Caco-2 (cell line): ENCODE measurements at regions not wholly inside any gene's neighbourhood (a gene's known extent, or its start where the extent isn't known, plus 50 kb on each side); places are given as distances from the start of the nearest gene placed in this dataset.

Experiments used
- BruUV-seq: library from RNA; stranded (reverse); fragments of 400-500 nt; replicated peaks from 2 replicates; lab custom pipeline; 2021; lab: Mats Ljungman, UMichigan
- CTCF ChIA-PET: fragments of 300-600 bp; sonication (Branson Sonifier 250); formaldehyde crosslinking; loops from one replicate; lab custom pipeline; 2022; ENCODE audit warnings: antibody characterized with exemption; lab: Charles Lee
- POLR2A ChIA-PET: fragments of 300-600 bp; sonication (Branson Sonifier 250); formaldehyde crosslinking; loops from one replicate; lab custom pipeline; 2022; ENCODE audit warnings: antibody characterized with exemption; lab: Charles Lee
- DNase-seq, 2 experiments: peaks; one replicate each; pipeline versions ENCODE4 v3.0.0 to v3.0.0-alpha.2; 2020 to 2022
- H3K27me3 ChIP-seq: replicated peaks from 2 replicates; pipeline ENCODE4 v1.6.0; 2011; ENCODE audit warnings: low read length; ENCODE audit not compliant: control insufficient read depth, insufficient read depth
- H3K36me3 ChIP-seq: 2 replicates; pipeline ENCODE4 v1.5.1; 2011; ENCODE audit warnings: low read length; ENCODE audit not compliant: control insufficient read depth, insufficient read depth
- H3K4me1 ChIP-seq: fragments of 250-450 bp; sonication (Bioruptor Pico); 2 replicates; pipeline ENCODE4 v1.5.1; 2020; ENCODE audit warnings: mild to moderate bottlenecking
- H3K4me3 ChIP-seq: 2 replicates; pipeline ENCODE4 v1.5.1; 2011; ENCODE audit warnings: low read depth, mild to moderate bottlenecking, control low read depth, low read length
- H3K9me3 ChIP-seq: fragments of 250-450 bp; sonication (Bioruptor Pico); 2 replicates; pipeline ENCODE4 v1.5.1; 2020; ENCODE audit warnings: mild to moderate bottlenecking, moderate library complexity
- H3K27ac Mint-ChIP-seq: one replicate; pipeline ENCODE4 v1.8.0; 2022; ENCODE audit warnings: mixed read lengths; ENCODE audit not compliant: unreplicated experiment
- H3K27me3 Mint-ChIP-seq: one replicate; pipeline ENCODE4 v1.8.0; 2022; ENCODE audit warnings: mixed read lengths; ENCODE audit not compliant: insufficient read depth, unreplicated experiment
- H3K36me3 Mint-ChIP-seq: one replicate; pipeline ENCODE4 v1.8.0; 2022; ENCODE audit warnings: mild to moderate bottlenecking, mixed read lengths; ENCODE audit not compliant: insufficient read depth, unreplicated experiment
- H3K4me1 Mint-ChIP-seq: one replicate; pipeline ENCODE4 v1.8.0; 2022; ENCODE audit warnings: low read depth, mixed read lengths; ENCODE audit not compliant: unreplicated experiment
- H3K4me3 Mint-ChIP-seq: one replicate; pipeline ENCODE4 v1.8.0; 2022; ENCODE audit warnings: mild to moderate bottlenecking, moderate library complexity, mixed read lengths; ENCODE audit not compliant: unreplicated experiment
- H3K9me3 Mint-ChIP-seq: one replicate; pipeline ENCODE4 v1.8.0; 2022; ENCODE audit warnings: mixed read lengths; ENCODE audit not compliant: unreplicated experiment
- CTCF ChIP-seq, 2 experiments: fragments of 200-600 bp in 1 of 2; IDR thresholded peaks; 1 replicate in 1 of 2; 2 replicates in 1 of 2; pipeline versions ENCODE4 v1.5.1 to v1.8.0; 2011 to 2022; ENCODE audit warnings: antibody characterized with exemption in 1 of 2, control low read depth in 1 of 2, inconsistent platforms in 1 of 2, low read depth in 1 of 2, low read length in 1 of 2, mild to moderate bottlenecking in 1 of 2, moderate library complexity in 1 of 2; ENCODE audit not compliant: insufficient read depth in 1 of 2, severe bottlenecking in 1 of 2, unreplicated experiment in 1 of 2
- intact Hi-C: fragments of 100-400 bp; cut with micrococcal nuclease; formaldehyde crosslinking; loops from one replicate; pipeline ENCODE4 v1.10.0; 2022; ENCODE audit not compliant: unreplicated experiment

- BruUV-seq = no TSS peak
- POLR2A ChIA-PET = no interaction called here
- Histone ChIP-seq H3K27me3 (no peaks in the 10 kb centered on the region), H3K4me3 (no peak overlapping the region), H3K9me3 (no peaks in the 10 kb centered on the region), H3K4me1 (no peaks in the 10 kb centered on the region), H3K36me3 (no peaks in the 10 kb centered on the region)
- Mint-ChIP-seq H3K4me1 (no peaks in the 10 kb centered on the region), H3K4me3 (no peak overlapping the region), H3K9me3 (no peaks in the 10 kb centered on the region), H3K27me3 (no peaks in the 10 kb centered on the region), H3K27ac (no peak overlapping the region), H3K36me3 (no peaks in the 10 kb centered on the region)
- DNase-seq = no peak
- intact Hi-C loops = no loop called here
- CTCF ChIA-PET = no interaction called here
- no peak for TF ChIP-seq CTCF (IDR thresholded peaks at IDR 0.05; ENCODE audit: insufficient read depth in 1 of 2, low read depth in 1 of 2, low read length in 1 of 2, severe bottlenecking in 1 of 2, unreplicated experiment in 1 of 2)
Observed at GRCh38 chr18:73503326-73503725, 635.5 kb upstream of the NETO1 start.

GRCh38 chr18:73487966-73488365, 620.2 kb upstream of the NETO1 start:
- no peaks in the 10 kb centered on the region for H3K36me3 Mint-ChIP-seq
- Histone ChIP-seq H3K27me3 (no peaks in the 10 kb centered on the region), H3K4me1 (no peaks in the 10 kb centered on the region), H3K4me3 (no peak overlapping the region), H3K9me3 (no peaks in the 10 kb centered on the region), H3K36me3 (no peaks in the 10 kb centered on the region)
- CTCF ChIA-PET = no interaction called here
- no peak for DNase-seq
- POLR2A ChIA-PET = no interaction called here
- no TSS peak for BruUV-seq
- H3K27ac Mint-ChIP-seq = no peak overlapping the region
- H3K9me3 Mint-ChIP-seq = no peaks in the 10 kb centered on the region
- TF ChIP-seq CTCF (IDR thresholded peaks at IDR 0.05; ENCODE audit: insufficient read depth in 1 of 2, low read depth in 1 of 2, low read length in 1 of 2, severe bottlenecking in 1 of 2, unreplicated experiment in 1 of 2) = no peak
- no peak overlapping the region for H3K4me3 Mint-ChIP-seq
- H3K27me3 Mint-ChIP-seq = peaks cover 2% of the 10 kb centered on the region
- H3K4me1 Mint-ChIP-seq = no peaks in the 10 kb centered on the region
- intact Hi-C loops = no loop called here

GRCh38 chr18:73485166-73485565, 617.4 kb upstream of the NETO1 start:
- no peaks in the 10 kb centered on the region for H3K9me3 ChIP-seq
- H3K27me3 Mint-ChIP-seq = peaks cover 2% of the 10 kb centered on the region
- POLR2A ChIA-PET = no interaction called here
- H3K36me3 Mint-ChIP-seq = no peaks in the 10 kb centered on the region
- no TSS peak for BruUV-seq
- no peak for DNase-seq
- H3K4me3 Mint-ChIP-seq = no peak overlapping the region
- CTCF ChIA-PET = no interaction called here
- no peaks in the 10 kb centered on the region for H3K36me3 ChIP-seq
- no peaks in the 10 kb centered on the region for H3K4me1 Mint-ChIP-seq
- no peaks in the 10 kb centered on the region for H3K27me3 ChIP-seq
- H3K9me3 Mint-ChIP-seq = no peaks in the 10 kb centered on the region
- no peak for TF ChIP-seq CTCF (IDR thresholded peaks at IDR 0.05; ENCODE audit: insufficient read depth in 1 of 2, low read depth in 1 of 2, low read length in 1 of 2, severe bottlenecking in 1 of 2, unreplicated experiment in 1 of 2)
- no peak overlapping the region for H3K27ac Mint-ChIP-seq
- intact Hi-C loops = no loop called here
- H3K4me1 ChIP-seq = no peaks in the 10 kb centered on the region
- no peak overlapping the region for H3K4me3 ChIP-seq
